GM19455 (cell line): ENCODE measurements at regions not wholly inside any gene's neighbourhood (a gene's known extent, or its start where the extent isn't known, plus 50 kb on each side); places are given as distances from the start of the nearest gene placed in this dataset.
"Not testable (repeated sequence)": the region's sequence is repeated elsewhere in the genome, so short reads cannot be mapped to it uniquely, and the experiment has no call there.

Experiments used
- ATAC-seq: cut with Tn5 transposase; IDR thresholded peaks from one replicate; pipeline ENCODE4 v1.9.1; 2021; ENCODE audit not compliant: unreplicated experiment

DNA sequence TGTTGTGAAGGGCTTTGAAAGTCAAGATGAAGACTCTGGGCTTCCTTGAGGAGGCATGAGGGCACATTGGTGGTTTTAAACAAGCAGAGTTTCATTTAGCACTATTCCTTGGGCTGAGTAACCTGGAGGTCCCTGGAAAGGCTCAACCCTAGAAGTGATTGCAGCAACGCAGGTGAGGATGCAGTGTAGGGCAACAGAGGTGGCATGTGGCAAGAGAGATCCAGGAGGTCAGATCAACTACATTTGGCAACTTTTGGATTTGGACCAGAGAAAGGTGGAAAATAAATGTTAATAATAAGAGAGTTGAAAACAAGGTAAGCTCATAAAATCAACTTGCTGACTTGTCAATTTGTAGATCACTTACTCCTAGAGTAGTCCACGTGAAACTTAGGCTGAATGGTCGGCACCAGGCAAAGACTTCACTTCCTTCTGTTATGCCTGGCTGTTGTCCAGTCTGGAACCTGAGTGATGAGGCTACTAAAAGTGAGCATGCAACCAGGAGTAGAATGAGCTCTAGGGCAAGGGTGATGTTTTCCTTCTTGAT lies 414.6 kb upstream of the ZMIZ1 start:
- ATAC-seq, result no peak

DNA sequence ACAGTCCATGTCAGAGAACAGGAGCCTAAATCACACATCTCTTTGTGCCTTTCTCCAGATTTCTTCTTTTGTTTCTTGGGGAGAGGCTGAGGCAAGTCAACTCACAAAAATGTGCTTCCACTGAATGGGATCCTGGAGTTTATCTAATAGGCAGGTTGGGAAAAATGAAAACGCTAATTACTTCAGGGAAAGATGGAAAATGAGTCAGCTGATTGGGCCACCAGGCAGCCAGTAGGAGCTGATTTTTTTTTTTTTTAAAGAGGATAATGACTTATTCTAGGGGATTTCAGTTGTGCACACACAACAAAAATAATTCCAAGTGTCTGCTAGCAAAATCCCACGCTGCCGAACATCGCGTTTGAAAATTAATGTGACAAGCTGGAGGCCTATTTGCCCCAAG lies 412.8 kb upstream of the ZMIZ1 start:
- no peak for ATAC-seq

DNA sequence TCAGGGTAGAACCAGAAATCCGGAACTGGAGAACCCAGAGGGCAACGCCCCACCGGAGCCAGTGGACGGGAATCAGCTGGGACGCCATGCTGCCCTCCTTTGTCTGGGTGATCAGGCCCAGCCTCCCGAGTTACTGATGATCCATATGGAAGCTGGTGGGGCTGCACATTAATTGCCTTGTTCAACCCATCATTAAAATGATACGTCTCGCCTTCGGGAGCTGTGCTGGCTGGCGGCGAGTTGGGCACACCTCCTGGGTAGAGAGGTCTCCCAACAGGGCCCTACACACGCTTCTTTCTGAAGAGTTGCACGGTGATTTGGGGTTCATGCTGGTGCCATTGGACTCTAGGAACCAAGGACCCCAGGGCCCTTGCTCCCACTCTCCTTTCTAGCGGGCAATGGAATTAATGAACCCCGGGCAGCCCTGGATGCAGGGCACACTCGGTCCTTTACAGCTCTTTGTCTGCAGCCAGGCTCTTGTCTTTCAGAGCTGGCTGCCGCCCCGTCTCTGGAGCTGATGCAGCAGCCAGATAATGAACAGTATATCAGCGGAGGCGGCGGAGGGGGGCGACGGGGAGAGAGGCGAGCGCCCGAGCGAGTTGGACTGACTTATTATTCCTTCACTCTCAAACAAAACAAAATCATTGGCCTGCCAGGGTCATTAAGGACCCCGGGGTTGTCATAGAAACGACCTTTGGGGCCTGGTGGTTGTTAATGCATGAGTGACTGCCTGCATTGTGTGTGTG lies 412.2 kb upstream of the ZMIZ1 start:
- no peak for ATAC-seq

DNA sequence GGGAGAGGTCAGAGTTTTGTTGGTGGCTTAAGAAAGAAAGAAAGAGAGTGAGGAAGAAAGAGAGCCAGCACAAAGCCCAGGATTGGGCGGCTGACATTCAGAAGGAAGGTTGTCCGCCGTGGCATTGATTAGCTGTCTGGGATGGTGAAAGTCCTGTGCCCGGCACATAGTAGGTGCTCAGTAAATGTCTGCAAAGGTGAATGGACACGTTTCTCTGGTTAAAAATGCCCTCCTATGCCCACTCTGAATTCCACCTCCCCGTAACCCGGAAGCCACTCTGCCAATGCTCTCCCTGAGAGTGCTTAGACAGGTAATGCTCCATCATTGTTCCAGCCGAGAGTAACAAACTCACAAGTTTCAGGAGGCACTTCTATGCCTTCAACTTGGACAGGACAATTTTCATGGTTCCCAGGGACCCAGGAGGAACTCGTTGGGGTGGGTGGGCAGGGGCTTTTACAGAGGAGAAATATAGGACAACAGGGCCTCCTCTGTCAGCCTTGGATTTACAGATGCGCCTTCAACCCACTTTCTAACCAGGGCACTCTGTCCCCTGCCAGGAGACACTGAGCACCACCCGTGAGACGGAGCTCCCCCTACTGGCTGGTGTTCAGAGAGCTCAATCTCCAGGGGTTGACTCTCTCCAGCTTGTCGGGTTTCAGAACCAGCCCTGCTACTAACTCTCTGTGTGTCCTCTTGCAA lies 411.5 kb upstream of the ZMIZ1 start:
- no peak for ATAC-seq

DNA sequence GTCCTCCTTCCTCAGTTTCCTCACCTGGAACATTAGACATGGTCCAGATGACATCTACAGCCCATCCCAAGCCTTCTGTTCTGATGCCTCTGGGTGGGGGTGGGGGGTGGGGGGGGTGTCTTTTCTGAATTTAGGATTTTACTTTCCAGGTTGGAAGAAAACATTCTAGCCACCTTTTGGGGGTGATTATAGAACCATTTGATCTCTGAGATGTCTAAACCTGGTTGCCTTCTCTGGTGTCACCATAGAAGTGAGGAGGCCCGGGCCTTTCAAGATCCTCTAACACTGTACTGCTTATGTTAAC lies 411.0 kb upstream of the ZMIZ1 start:
- no peak for ATAC-seq

DNA sequence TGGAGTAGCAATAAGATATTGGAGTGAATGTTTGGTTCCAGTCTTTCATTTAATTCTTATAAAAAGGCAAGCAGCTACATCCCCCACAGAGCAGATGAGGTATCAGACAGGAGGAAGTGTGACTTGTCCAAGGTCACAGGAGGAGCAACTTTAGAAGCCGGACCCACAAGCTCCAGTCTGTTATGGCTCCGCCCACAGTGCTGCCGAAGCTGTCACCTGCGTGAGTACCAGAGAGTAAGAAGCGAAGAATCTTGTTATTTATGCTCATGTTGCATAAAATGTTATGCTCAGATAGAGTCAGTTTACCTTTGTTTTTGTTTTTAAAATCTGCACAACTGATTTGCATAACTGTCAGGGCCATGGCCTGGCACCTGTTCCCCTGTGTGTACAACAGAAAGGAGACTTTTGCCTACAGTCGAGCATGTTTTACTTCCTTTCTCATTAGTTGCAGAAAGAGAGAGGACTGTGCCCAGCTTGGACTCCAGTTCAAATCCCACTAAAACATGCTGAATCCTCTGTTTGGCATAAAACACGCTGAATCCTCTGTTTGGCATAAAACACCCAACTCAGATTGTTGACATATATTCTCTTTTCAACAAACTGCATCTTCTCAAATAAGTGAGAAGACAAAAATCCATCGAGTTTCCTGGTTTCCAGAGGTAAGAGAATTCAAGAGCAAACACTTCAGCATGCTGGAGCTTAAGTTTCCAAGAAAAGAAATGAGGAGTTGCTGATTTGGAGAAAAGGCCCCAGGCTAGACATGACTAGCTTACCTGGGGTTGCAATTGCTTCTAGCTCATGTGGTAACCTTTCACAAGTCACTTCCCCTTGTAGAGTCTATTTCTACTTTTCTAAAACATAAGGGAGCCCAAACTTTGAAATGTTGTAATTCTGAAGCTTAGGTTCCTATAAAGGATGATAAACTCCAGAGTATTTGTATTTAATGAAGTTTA lies 409.8 kb upstream of the ZMIZ1 start:
- peak; percentile 84 for ATAC-seq

DNA sequence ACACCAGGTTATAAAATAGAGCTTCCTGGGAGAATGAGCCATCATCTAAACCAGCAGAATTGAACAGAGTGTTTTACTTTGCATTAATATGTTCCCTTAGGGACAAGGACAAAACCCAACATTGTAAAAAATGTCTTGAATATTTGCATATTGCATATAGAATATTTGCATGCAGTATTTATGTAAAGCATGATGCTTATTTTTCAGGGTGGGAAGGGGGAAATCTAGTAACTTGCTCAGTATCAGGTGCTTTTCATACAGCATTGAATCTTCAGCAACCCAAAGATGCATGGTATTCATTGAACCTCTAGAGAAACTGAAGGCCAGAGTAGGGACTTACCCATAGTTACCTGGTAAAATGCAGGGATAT lies 409.2 kb upstream of the ZMIZ1 start:
- no peak for ATAC-seq

DNA sequence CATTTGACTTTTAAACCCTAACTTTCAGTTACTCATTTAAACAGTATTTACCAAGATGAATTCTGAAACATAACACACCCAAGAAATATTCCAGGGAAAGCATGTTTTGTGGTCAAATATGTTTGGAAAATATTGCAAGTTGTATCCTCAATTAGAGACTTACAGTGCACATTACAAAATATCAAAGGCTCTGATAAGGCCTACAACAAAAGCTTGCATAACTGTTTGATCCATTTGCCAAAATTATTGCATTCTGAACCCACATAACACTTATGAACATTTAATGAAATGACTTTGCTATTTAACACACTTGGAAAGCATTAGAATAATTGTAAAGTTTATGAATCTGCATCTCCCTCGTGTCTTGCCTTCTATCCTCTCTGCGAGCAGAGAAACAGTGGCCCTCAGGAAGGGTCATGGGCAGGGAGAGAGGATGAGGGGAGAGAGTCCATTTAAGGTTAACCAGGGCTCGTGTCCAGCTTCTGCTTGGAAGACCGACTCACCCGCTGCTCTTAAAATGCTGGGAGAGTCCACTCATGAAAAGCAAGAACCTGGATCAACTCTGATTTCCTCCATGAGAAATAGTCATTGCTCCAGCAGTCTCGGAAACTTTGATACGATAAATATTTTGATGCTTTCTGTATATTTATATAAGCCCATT lies 408.2 kb upstream of the ZMIZ1 start:
- ATAC-seq, result no peak

DNA sequence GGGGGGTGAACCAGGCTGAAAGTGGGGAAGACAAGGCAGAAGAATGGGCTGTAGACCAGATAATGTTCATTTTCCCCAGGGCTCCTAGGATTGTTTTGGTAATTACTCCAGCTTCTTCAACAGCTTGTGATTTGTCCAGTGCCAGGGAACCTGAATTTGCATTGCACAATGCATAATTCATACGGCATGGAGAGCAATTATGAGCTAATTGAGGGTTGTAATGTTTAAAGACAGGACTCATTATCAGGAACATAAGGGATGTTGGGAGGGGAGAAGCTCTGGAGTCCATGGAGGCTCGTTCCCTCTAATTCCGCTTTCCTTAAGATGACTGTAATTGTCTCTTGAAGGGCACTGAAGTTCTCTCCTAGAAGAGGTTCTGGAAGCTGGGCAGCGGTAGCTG lies 405.0 kb upstream of the ZMIZ1 start:
- ATAC-seq, result no peak

DNA sequence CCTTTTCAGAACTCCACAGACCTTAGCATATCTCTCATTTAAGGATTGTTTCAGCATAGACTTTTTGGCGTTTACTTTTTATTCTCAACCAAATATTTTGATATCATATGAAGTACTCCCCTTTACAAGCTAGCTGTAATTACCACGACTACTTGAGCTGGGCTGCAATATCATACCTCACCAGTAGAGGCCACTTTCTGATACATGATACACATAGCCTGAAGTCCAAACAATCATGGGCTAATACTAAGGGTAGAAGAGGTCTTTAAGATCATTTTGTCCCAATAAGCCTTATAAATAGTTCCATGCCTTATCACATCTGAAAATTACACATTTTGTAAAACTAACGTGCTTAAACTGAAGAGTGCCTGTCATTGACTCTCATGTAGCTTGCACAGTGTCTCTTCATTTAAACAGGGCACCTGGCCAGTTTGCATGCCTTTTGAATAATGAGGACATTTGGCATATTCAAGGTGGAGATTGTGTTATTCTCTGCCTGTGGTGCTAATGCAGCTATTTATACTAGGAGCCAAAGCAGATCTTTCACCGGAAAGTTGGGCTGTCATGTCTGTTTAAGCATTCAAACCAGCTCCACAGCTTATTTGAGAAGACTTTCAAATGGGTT lies 403.7 kb upstream of the ZMIZ1 start:
- no peak for ATAC-seq

DNA sequence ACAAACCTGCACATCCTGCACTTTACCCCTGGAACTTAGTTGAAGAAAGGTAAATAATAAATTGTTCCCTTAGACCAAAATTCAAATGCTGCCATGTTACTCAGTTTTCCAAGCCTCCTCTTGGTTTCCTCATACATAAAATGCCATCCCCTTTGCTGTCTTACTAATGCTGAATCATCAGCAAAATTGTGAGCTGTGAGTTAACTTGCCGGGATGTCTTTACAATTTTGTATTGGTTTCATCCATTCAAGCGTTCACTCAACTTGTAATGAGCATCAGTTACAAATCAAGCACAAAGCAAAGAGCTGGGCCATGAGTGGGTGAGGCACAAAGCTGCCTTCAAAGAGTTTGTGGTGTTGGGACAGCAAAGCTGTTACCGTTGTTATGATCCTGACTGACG lies 395.8 kb upstream of the ZMIZ1 start:
- no peak for ATAC-seq

DNA sequence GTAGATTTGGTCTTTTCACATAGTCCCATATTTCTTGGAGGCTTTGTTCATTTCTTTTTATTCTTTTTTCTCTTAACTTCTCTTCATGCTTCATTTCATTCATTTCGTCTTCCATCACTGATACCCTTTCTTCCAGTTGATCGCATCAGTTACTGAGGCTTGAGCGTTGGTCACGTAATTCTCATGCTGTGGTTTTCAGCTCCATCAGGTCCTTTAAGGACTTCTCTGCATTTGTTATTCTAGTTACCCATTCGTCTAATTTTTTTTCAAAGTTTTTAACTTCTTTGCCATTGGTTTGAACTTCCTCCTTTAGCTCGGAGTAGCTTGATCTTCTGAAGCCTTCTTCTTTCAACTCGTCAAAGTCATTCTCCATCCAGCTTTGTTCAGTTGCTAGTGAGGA lies 387.6 kb upstream of the ZMIZ1 start:
- ATAC-seq, result not testable (repeated sequence)

DNA sequence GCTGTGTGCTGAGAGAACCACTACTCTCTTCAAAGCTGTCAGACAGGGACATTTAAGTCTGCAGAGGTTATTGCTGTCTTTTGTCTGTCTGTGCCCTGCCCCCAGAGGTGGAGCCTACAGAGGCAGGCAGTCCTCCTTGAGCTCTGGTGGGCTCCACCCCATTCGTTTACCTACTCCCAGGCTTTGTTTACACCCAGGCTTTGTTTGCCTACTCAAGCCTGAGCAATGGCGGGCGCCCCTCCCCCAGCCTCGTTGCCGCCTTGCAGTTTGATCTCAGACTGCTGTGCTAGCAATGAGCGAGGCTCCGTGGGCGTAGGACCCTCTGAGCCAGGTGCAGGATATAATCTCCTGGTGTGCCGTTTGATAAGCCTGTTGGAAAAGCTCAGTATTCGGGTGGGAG lies 386.8 kb upstream of the ZMIZ1 start:
- ATAC-seq, result not testable (repeated sequence)

DNA sequence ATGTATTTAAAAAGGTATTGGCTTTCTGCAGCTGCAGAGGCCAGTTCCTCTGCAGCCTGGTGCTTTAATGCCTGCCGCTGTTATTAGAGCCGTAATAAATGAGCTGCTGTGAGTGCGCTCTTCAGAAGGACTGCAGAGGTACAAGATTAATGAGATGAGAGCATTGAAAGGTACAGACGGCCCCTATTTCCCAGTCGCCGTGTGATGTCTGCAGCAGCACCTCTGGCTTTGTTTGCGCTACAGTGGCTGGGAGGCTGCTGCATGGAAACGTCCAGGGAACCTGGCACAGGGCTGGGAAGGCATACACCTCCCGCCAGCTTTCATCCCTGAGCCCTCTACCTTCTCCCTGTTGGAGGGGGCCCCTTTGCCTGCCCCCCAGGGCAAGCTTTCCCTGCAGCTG lies 383.8 kb upstream of the ZMIZ1 start:
- no peak for ATAC-seq

DNA sequence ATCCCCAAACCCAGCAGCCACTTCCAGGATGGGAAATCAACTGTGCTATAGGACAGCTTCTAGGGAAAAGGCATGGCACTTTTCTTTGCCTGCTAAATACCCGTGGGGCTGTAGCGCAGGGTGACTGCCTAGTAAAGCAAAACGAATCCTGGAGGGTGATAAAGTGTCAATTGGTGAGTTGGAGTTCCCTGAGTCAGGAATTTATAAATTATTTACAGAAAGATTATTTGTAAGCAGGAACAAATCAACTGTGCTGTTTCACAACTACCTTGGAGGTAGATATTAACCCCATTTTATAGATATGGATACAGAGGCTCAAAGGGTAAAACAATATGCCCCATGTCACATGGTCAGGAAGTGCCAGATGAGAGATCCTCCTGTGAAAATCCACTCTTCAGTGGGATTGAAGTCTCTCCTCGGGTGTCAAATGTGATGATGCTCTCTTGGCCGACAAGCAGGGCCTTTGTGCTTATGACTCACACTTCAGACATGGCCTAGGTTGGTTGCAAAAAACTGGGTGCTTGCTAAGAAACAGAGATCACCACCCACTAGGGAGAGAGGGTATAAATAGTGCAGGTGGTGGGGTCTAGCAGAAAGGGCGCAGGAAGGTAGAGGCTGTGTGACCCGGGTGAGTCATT lies 383.2 kb upstream of the ZMIZ1 start:
- no peak for ATAC-seq

DNA sequence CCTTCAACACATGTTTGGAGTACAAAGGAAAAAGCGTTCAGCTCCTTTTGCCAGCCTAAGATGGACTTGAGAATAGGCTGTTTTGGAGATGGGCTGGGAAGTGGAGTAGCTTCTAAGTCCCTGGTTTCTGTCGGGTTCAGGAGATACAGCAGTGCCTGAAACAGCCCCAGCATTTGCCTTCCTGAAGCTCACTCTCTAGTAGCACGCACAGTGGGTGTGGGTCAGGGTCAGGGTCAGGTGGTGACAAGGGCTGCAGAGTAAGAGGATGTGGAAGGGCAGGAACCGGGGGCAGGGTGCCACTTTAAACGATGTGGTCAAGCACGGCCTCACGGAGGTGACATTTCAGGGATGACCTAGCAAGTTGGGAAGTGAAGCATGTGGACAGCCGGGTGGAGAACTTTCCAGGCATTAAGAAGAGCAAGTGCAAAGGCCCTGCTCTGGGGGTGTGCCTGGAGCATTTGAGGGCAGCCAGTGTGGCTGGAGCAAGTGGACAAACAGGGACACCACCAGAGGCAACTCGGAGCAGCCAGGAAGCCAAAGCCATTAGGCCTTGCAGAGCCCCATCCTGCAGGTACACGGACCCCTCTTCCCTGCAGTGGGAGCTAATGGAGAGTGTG lies 382.2 kb upstream of the ZMIZ1 start:
- no peak for ATAC-seq

DNA sequence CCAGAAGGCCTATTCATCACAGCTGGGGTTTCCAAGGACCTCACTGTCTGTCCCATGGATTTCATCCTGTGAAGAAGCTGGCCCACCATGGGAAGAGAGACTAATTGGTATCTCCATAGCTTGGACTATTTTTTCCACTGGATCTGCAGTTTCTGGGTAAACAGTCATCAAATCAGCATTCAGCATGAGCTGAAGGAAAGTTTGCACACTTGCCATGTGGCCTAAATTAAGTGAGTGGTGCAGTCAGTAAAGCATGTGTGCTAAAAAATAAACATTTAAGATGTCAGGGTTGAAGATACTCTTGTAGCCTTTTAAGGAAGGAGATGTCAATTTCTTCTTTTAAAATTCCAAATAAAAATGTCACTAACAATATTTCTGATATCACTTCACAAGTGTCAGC lies 381.1 kb upstream of the ZMIZ1 start:
- no peak for ATAC-seq

DNA sequence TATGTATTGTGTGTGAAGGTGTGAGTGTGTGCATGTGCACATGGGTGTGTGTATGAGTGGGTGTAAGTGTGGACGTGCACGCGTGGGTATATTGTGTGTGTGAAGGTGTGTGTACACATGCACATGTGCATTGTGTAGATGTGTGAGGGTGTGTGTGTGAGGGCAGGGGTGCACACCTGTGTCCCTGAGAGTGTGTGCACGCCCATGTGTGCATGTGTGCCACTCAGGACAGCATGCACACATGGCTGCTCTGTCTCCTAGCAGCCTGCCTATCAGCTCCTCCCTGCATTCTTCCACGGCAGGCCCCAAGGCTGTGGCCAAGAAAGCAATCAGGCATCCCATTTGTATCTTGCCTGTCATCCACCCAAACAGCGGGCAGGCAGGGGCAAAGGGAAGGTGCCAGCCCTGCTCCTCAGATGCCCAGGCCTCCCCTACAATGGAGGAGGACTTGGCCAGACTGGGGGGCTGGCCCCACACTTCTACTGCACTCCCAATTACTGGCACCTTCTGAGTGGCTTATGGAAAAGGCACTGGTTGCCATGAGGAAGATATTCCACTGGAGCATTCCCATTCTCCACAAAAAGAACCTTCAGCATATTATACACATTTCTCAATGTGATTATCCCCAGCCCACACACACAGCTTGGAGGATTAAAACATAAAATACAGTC lies 380.4 kb upstream of the ZMIZ1 start:
- ATAC-seq, result no peak

DNA sequence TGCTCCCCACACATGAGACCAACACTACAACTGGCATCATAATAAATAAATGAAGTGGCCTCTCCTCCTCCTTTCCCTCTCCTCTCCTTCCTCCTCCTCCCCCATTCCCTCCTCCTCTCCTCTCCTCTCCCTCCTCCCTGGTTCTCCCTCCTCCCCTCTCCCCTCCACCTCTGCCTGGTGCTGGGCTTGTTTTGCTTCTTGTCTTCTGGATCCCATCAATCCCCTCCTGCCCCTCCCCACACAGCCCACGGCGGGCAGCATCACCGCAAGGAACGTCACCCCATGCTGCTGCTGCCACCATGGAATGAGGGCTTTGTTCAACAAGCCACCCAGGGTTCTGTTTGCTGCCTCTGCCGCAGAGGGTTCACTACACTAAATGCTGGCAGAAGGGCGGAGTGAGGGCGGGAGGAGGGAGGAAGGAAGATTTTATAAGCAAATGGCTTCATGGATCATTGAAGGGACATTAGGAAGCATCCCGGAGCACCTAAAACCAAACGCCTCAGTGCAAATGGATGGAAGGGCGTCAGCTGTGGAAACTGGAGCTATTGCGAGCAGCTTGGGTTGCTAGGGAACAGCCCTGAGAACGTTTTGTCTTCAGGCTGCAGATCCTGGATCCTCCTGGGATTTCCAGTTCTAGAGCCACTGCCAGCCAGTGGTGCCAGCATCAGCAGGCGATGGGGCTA lies 379.7 kb upstream of the ZMIZ1 start:
- ATAC-seq, result no peak
